Gastrocnemius medialis (tissue), 4 donors: ENCODE measurements at regions not wholly inside any gene's neighbourhood (a gene's known extent, or its start where the extent isn't known, plus 50 kb on each side); places are given as distances from the start of the nearest gene placed in this dataset.
A peak's percentile ranks its signal among the peaks of the same experiment; 100 is the strongest.

ENCODE experiments used
- ATAC-seq, 2 donors: fragments of 150-250 bp; one replicate each; pipeline ENCODE4 v1.9.1; 2016
- DNase-seq, 2 donors: peaks; one replicate each; pipeline ENCODE4 v3.0.0-alpha.2; 2019
- H3K27ac ChIP-seq, 4 donors: fragments of 200-600 bp; sonication (generic); 1 replicate in 1 of 4; 2 replicates in 3 of 4; pipeline ENCODE4 v1.5.1; 2016 to 2018; ENCODE audit warnings: mild to moderate bottlenecking in 2 of 4, moderate library complexity in 1 of 4
- H3K27me3 ChIP-seq, 3 donors: fragments of 200-600 bp; sonication (generic) in 2 of 3; 1 replicate in 1 of 3; 2 replicates in 2 of 3; pipeline versions ENCODE4 v1.5.1 to v1.6.0; 2016 to 2019; ENCODE audit warnings: mild to moderate bottlenecking in 1 of 3, moderate library complexity in 1 of 3
- H3K36me3 ChIP-seq, 2 donors: fragments of 200-600 bp; sonication (generic) in 1 of 2; one replicate each; pipeline ENCODE4 v1.5.1; 2017 to 2018
- H3K4me1 ChIP-seq, 2 donors: fragments of 200-600 bp; sonication (generic) in 1 of 2; one replicate each; pipeline ENCODE4 v1.5.1; 2016 to 2017; ENCODE audit warnings: mild to moderate bottlenecking in 2 of 2
- H3K4me3 ChIP-seq, 4 donors: fragments of 200-600 bp; sonication (generic) in 3 of 4; 1 replicate in 1 of 4; 2 replicates in 3 of 4; pipeline ENCODE4 v1.5.1; 2016 to 2019; ENCODE audit warnings: mild to moderate bottlenecking in 2 of 4
- H3K9me3 ChIP-seq, 3 donors: fragments of 200-600 bp; sonication (generic) in 2 of 3; 1 replicate in 1 of 3; 2 replicates in 2 of 3; pipeline ENCODE4 v1.5.1; 2016 to 2019
- POLR2A ChIP-seq, 2 donors: fragments of 450-650 bp; IDR thresholded peaks; one replicate each; pipeline ENCODE4 v1.6.1; 2017; ENCODE audit warnings: antibody characterized with exemption in 2 of 2, mild to moderate bottlenecking in 2 of 2, moderate library complexity in 2 of 2
- in situ Hi-C, 4 donors: fragments of 200-750 bp; cut with MboI; loops; one replicate each; pipeline versions ENCODE4 v1.15.0 to v1.8.0; 2017; ENCODE audit warnings: low sequenced_read_pairs in 4 of 4
- intact Hi-C: fragments of 100-400 bp; cut with DNase I; formaldehyde crosslinking; loops from one replicate; pipeline ENCODE4 v1.15.1; 2023; ENCODE audit warnings: low total_unique reads
- TF ChIP-seq, protein P1 (sequence below), 5 experiments: fragments of 450-650 bp in 3 of 5; fragments of 200-600 bp in 2 of 5; sonication (generic) in 2 of 5; IDR thresholded peaks in 4 of 5; conservative IDR thresholded peaks in 1 of 5; 1 replicate in 4 of 5; 2 replicates in 1 of 5; pipeline ENCODE4 v1.5.1; 2016 to 2019; ENCODE audit warnings: antibody characterized with exemption in 5 of 5, mild to moderate bottlenecking in 3 of 5, moderate library complexity in 3 of 5

DNA sequence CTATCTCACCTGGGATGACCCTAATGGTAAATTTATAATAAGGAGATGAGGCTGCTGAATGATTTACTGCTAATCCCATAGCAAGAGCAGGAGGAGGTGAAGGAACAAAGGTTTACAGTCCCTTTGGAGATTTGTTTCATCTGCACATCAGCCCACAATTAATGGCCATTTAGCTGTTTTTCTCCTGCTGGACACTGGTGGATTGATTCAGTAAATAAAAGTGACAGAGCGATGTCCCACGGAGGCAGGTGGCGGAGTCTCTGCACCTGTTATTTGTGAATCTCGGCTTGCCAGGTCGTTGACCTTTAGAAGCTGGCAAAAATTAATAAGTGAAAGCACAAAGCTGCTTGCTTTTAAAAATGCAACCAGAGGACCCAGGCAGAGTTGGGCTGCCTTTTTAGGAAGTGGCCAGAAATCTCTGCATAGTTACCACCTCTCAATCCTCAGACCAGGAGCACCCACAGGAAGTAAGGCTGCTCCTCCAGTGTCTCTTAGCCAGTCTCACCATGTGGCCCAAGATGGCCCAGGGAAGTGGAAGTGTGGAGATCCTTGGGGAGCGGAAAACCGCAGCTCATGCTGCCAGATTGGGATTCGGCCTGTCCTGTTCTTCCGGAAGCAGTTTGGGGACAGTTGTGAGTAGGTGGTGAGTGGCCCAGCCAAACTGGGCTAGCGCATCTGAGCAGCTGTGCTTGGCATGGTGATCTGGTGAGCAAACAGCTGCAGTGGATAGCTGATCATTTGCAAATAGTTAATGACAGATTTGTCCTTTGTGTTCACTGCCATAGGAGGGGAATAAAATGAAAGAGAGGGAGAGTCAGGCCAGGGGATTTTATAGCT lies 1005.7 kb upstream of the PIK3C3 start:
- no peak for TF ChIP-seq POLR2A (IDR thresholded peaks at IDR 0.05)
- TF ChIP-seq, protein P1, sequence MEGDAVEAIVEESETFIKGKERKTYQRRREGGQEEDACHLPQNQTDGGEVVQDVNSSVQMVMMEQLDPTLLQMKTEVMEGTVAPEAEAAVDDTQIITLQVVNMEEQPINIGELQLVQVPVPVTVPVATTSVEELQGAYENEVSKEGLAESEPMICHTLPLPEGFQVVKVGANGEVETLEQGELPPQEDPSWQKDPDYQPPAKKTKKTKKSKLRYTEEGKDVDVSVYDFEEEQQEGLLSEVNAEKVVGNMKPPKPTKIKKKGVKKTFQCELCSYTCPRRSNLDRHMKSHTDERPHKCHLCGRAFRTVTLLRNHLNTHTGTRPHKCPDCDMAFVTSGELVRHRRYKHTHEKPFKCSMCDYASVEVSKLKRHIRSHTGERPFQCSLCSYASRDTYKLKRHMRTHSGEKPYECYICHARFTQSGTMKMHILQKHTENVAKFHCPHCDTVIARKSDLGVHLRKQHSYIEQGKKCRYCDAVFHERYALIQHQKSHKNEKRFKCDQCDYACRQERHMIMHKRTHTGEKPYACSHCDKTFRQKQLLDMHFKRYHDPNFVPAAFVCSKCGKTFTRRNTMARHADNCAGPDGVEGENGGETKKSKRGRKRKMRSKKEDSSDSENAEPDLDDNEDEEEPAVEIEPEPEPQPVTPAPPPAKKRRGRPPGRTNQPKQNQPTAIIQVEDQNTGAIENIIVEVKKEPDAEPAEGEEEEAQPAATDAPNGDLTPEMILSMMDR (IDR thresholded peaks at IDR 0.05 in 4 of 5, conservative IDR thresholded peaks at IDR 0.05 in 1 of 5): no peak
- intact Hi-C loops (no loop called here), in situ Hi-C loops (no loop called here)
- Histone ChIP-seq H3K4me1 (no peaks in the 10 kb centered on the region), H3K27me3 (no peaks in the 10 kb centered on the region), H3K36me3 (no peaks in the 10 kb centered on the region), H3K9me3 (no peaks in the 10 kb centered on the region), H3K4me3 (no peak overlapping the region), H3K27ac (no peak overlapping the region)
- DNase-seq: no peak
- ATAC-seq: no peak

- intact Hi-C loops: no loop called here
Measured at GRCh38 chr18:40944576-40944975, 1010.5 kb upstream of the PIK3C3 start.

DNA sequence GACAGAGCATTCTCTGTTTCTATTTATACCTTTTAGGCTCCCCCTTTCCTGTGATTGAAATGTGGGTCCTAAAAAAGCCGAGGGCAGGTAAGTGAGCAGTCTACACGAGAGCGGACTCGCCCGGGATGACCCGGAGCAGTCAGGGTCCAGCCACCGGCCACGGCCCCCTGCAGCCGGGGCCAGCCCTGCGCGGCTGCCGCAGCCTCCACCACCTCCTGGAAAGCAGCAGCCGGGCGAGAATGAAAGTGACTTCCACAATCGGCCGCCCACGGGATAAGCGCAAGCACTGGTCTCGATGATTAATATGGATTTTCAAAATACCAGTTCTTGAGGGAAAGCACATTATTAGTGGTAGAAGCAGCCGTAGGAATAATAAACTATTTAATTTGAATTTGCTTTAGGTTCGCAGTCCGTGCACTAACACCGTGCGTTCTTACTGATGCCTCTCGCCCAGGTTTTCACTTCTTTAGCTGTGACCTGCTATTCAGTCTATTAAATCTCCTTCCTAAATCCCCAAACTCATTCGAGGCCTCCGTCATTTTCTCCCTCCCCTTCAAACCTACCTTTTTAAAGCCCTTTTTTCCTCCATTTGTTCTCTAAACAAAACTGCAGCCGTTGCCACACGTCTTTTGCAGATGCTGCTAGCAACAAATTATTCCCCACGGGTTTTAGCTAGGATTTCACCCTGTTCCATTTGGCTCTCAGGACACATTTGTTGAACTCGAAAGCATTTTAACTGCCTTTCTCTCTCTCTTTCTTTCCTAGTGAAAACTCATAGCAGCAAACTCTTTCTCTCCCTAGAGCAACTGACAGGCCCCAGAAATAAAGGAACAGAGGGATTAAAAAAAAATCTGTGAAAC lies 1015.1 kb upstream of the PIK3C3 start:
- H3K4me1 ChIP-seq: no peaks in the 10 kb centered on the region
- no peaks in the 10 kb centered on the region for H3K36me3 ChIP-seq
- no peak for TF ChIP-seq POLR2A (IDR thresholded peaks at IDR 0.05)
- TF ChIP-seq, protein P1 (IDR thresholded peaks at IDR 0.05 in 4 of 5, conservative IDR thresholded peaks at IDR 0.05 in 1 of 5): no peak
- in situ Hi-C loops (no loop called here), intact Hi-C loops (no loop called here)
- no peaks in the 10 kb centered on the region for H3K9me3 ChIP-seq
- no peaks in the 10 kb centered on the region for H3K27me3 ChIP-seq
- DNase-seq (no peak), ATAC-seq (no peak)
- H3K27ac ChIP-seq: no peak overlapping the region
- peak overlapping the region in 2 of 4 donors; percentile 6 to 21 for H3K4me3 ChIP-seq

More at GRCh38 chr18:40944576-40944975, 1010.5 kb upstream of the PIK3C3 start:
- no peak overlapping the region for H3K27ac ChIP-seq
- H3K4me1 ChIP-seq: no peaks in the 10 kb centered on the region
- in situ Hi-C loops: no loop called here
- DNase-seq (no peak), ATAC-seq (no peak)
- H3K4me3 ChIP-seq: no peak overlapping the region
- H3K9me3 ChIP-seq: no peaks in the 10 kb centered on the region
- no peaks in the 10 kb centered on the region for H3K36me3 ChIP-seq
- no peaks in the 10 kb centered on the region for H3K27me3 ChIP-seq
- TF ChIP-seq, protein P1 (IDR thresholded peaks at IDR 0.05 in 4 of 5, conservative IDR thresholded peaks at IDR 0.05 in 1 of 5): no peak
- TF ChIP-seq POLR2A (IDR thresholded peaks at IDR 0.05): no peak

DNA sequence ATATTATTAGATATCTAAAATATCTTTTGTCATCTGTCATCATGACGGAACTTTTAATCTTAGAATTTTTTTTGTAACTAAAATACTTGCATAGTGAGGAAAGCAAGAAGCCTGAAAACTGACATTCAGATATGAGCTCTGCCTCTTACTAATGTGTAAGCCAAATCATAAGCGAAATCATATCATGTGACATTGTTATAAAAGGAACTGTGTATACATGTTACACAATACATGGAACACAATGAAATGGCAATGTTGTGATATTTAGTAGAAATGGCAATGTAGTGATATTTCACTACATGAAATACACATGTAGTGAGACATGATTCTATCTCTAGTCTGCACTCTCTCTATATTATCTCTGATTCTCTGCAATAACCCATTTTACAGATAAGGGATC lies 1016.4 kb upstream of the PIK3C3 start:
- in situ Hi-C loops: no loop called here
- no peak overlapping the region for H3K4me3 ChIP-seq
- no peak overlapping the region for H3K27ac ChIP-seq
- TF ChIP-seq, protein P1 (IDR thresholded peaks at IDR 0.05 in 4 of 5, conservative IDR thresholded peaks at IDR 0.05 in 1 of 5): no peak
- TF ChIP-seq POLR2A (IDR thresholded peaks at IDR 0.05): no peak
- ATAC-seq (no peak), DNase-seq (no peak)
- H3K4me1 ChIP-seq: no peaks in the 10 kb centered on the region
- H3K9me3 ChIP-seq: no peaks in the 10 kb centered on the region
- intact Hi-C loops: no loop called here
- no peaks in the 10 kb centered on the region for H3K36me3 ChIP-seq
- no peaks in the 10 kb centered on the region for H3K27me3 ChIP-seq
